K562 (cell line): ENCODE measurements at regions not wholly inside any gene's neighbourhood (a gene's known extent, or its start where the extent isn't known, plus 50 kb on each side); places are given as distances from the start of the nearest gene placed in this dataset.

Experiments
- EGR1 ChIP-seq: fragments of 450-650 bp; conservative IDR thresholded peaks from 2 replicates; pipeline ENCODE4 v1.6.1; 2017; ENCODE audit warnings: mild to moderate bottlenecking
- EP300 ChIP-seq: IDR thresholded peaks from 2 replicates; pipeline ENCODE4 v1.6.1; 2012; ENCODE audit warnings: low read length, improper control_type of control experiment
- GATA2 ChIP-seq: sonication (generic); formaldehyde crosslinking; IDR thresholded peaks from 2 replicates; pipeline ENCODE4 v1.4.0; 2020; ENCODE audit warnings: mild to moderate bottlenecking, missing genetic modification reagents
- MYC ChIP-seq, 2 experiments: fragments of 250-450 bp in 1 of 2; sonication (Bioruptor Pico) in 1 of 2; IDR thresholded peaks; 2 replicates each; pipeline versions ENCODE4 v1.5.1 to v1.6.1; 2012 to 2021; ENCODE audit warnings: low read depth in 2 of 2, borderline replicate concordance in 1 of 2, improper control_type of control experiment in 1 of 2, low read length in 1 of 2, mild to moderate bottlenecking in 1 of 2, moderate library complexity in 1 of 2
- NFATC3 ChIP-seq: fragments of 450-650 bp; IDR thresholded peaks from 2 replicates; pipeline ENCODE4 v1.6.1; 2017; ENCODE audit warnings: mild to moderate bottlenecking
- POLR2A ChIP-seq: fragments of 450-650 bp; conservative IDR thresholded peaks from 2 replicates; pipeline ENCODE4 v1.6.1; 2016
- SMC3 ChIP-seq: conservative IDR thresholded peaks from 2 replicates; pipeline ENCODE4 v1.6.1; 2011; ENCODE audit warnings: low read depth, low read length, improper control_type of control experiment; ENCODE audit not compliant: insufficient read depth
- TBP ChIP-seq: optimal IDR thresholded peaks from 2 replicates; pipeline ENCODE3; 2011; ENCODE audit warnings: low read depth, low read length, improper control_type of control experiment
- ZBTB17 ChIP-seq: fragments of 450-650 bp; formaldehyde crosslinking; IDR thresholded peaks from 2 replicates; pipeline ENCODE4 v1.4.0; 2020; ENCODE audit warnings: mild to moderate bottlenecking
- ZNF121 ChIP-seq: sonication (generic); formaldehyde crosslinking; conservative IDR thresholded peaks from 2 replicates; pipeline ENCODE4 v1.8.0; 2022; ENCODE audit warnings: missing genetic modification reagents
- TF ChIP-seq, protein P1 (sequence below), 2 experiments: fragments of 450-650 bp in 1 of 2; IDR thresholded peaks; 2 replicates each; pipeline ENCODE4 v1.6.1; 2011 to 2017; ENCODE audit warnings: low read depth in 2 of 2, antibody characterized with exemption in 1 of 2, borderline replicate concordance in 1 of 2, low read length in 1 of 2, mild to moderate bottlenecking in 1 of 2, mixed read lengths in 1 of 2; ENCODE audit not compliant: control insufficient read depth in 1 of 2
- TF ChIP-seq, protein P2 (sequence below): fragments of 450-650 bp; IDR thresholded peaks from 2 replicates; pipeline ENCODE4 v1.7.1; 2018; ENCODE audit warnings: mild to moderate bottlenecking, low read depth; ENCODE audit not compliant: partially characterized antibody
- TF ChIP-seq, protein P3 (sequence below), 3 experiments: IDR thresholded peaks in 2 of 3; conservative IDR thresholded peaks in 1 of 3; 2 replicates each; pipeline ENCODE4 v1.5.1; 2011 to 2012; ENCODE audit warnings: low read length in 3 of 3, mild to moderate bottlenecking in 3 of 3, control low read depth in 2 of 3, improper control_type of control experiment in 1 of 3, inconsistent platforms in 1 of 3, low read depth in 1 of 3, mixed read lengths in 1 of 3, moderate library complexity in 1 of 3; ENCODE audit not compliant: insufficient read depth in 2 of 3

DNA sequence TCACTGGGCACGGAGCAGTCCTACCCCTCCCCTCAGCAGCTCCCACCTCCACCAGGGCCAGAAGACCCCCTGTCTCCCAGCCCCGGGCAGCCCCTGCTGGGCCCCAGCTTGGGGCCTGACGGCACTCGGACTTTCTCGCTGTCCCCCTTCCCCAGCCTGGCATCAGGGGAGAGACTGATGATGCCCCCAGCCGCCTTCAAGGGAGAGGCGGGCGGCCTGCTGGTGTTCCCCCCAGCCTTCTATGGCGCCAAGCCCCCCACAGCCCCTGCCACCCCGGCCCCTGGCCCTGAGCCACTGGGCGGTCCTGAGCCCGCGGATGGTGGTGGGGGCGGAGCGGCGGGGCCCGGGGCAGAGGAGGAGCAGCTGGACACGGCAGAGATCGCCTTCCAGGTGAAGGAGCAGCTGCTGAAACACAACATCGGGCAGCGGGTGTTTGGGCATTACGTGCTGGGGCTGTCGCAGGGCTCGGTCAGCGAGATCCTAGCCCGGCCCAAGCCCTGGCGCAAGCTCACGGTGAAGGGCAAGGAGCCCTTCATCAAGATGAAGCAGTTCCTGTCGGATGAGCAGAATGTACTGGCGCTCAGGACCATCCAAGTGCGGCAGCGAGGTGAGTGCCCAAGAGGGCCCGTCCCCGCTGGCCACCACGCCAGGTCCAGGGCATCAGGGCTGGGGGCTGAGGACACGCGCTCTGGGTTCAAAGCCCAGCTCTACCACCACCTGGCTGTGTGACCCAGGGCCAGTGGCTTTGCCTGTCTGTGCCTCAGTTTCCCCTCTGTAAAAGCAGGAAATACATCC is 58.6 kb downstream of the PHETA1 start:
- TF ChIP-seq, protein P1, sequence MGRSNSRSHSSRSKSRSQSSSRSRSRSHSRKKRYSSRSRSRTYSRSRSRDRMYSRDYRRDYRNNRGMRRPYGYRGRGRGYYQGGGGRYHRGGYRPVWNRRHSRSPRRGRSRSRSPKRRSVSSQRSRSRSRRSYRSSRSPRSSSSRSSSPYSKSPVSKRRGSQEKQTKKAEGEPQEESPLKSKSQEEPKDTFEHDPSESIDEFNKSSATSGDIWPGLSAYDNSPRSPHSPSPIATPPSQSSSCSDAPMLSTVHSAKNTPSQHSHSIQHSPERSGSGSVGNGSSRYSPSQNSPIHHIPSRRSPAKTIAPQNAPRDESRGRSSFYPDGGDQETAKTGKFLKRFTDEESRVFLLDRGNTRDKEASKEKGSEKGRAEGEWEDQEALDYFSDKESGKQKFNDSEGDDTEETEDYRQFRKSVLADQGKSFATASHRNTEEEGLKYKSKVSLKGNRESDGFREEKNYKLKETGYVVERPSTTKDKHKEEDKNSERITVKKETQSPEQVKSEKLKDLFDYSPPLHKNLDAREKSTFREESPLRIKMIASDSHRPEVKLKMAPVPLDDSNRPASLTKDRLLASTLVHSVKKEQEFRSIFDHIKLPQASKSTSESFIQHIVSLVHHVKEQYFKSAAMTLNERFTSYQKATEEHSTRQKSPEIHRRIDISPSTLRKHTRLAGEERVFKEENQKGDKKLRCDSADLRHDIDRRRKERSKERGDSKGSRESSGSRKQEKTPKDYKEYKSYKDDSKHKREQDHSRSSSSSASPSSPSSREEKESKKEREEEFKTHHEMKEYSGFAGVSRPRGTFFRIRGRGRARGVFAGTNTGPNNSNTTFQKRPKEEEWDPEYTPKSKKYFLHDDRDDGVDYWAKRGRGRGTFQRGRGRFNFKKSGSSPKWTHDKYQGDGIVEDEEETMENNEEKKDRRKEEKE (IDR thresholded peaks at IDR 0.05; ENCODE audit: borderline replicate concordance in 1 of 2, control insufficient read depth in 1 of 2, low read depth in 2 of 2, low read length in 1 of 2): no peak
- TF ChIP-seq TBP: no peak
- TF ChIP-seq, protein P2, sequence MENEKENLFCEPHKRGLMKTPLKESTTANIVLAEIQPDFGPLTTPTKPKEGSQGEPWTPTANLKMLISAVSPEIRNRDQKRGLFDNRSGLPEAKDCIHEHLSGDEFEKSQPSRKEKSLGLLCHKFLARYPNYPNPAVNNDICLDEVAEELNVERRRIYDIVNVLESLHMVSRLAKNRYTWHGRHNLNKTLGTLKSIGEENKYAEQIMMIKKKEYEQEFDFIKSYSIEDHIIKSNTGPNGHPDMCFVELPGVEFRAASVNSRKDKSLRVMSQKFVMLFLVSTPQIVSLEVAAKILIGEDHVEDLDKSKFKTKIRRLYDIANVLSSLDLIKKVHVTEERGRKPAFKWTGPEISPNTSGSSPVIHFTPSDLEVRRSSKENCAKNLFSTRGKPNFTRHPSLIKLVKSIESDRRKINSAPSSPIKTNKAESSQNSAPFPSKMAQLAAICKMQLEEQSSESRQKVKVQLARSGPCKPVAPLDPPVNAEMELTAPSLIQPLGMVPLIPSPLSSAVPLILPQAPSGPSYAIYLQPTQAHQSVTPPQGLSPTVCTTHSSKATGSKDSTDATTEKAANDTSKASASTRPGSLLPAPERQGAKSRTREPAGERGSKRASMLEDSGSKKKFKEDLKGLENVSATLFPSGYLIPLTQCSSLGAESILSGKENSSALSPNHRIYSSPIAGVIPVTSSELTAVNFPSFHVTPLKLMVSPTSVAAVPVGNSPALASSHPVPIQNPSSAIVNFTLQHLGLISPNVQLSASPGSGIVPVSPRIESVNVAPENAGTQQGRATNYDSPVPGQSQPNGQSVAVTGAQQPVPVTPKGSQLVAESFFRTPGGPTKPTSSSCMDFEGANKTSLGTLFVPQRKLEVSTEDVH: no peak
- TF ChIP-seq EP300: no peak
- TF ChIP-seq ZBTB17 (CRISPR knock-in tag): no peak
- no peak for TF ChIP-seq SMC3
- no peak for TF ChIP-seq EGR1
- TF ChIP-seq GATA2 (CRISPR knock-in tag): no peak
- TF ChIP-seq, protein P3, sequence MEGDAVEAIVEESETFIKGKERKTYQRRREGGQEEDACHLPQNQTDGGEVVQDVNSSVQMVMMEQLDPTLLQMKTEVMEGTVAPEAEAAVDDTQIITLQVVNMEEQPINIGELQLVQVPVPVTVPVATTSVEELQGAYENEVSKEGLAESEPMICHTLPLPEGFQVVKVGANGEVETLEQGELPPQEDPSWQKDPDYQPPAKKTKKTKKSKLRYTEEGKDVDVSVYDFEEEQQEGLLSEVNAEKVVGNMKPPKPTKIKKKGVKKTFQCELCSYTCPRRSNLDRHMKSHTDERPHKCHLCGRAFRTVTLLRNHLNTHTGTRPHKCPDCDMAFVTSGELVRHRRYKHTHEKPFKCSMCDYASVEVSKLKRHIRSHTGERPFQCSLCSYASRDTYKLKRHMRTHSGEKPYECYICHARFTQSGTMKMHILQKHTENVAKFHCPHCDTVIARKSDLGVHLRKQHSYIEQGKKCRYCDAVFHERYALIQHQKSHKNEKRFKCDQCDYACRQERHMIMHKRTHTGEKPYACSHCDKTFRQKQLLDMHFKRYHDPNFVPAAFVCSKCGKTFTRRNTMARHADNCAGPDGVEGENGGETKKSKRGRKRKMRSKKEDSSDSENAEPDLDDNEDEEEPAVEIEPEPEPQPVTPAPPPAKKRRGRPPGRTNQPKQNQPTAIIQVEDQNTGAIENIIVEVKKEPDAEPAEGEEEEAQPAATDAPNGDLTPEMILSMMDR (IDR thresholded peaks at IDR 0.05 in 2 of 3, conservative IDR thresholded peaks at IDR 0.05 in 1 of 3; ENCODE audit: insufficient read depth in 2 of 3, low read depth in 1 of 3, low read length in 3 of 3): no peak
- TF ChIP-seq MYC (IDR thresholded peaks at IDR 0.05; ENCODE audit: low read depth, low read length): no peak
- no peak for TF ChIP-seq MYC (CRISPR knock-in tag; IDR thresholded peaks at IDR 0.05; ENCODE audit: borderline replicate concordance, low read depth)
- TF ChIP-seq ZNF121 (CRISPR knock-in tag): no peak
- TF ChIP-seq POLR2A: no peak
- no peak for TF ChIP-seq NFATC3
